MM.1S (cell line): ENCODE measurements at regions not wholly inside any gene's neighbourhood (a gene's known extent, or its start where the extent isn't known, plus 50 kb on each side); places are given as distances from the start of the nearest gene placed in this dataset.

ENCODE experiments used
- DNase-seq: peaks from one replicate; pipeline ENCODE4 v3.0.0-alpha.2; 2015
- H2AFZ ChIP-seq: fragments of 300-600 bp; sonication (generic); 2 replicates; pipeline ENCODE4 v1.6.0; 2016; ENCODE audit warnings: antibody characterized with exemption, low read length
- H3F3A ChIP-seq: fragments of 300-600 bp; sonication (generic); 2 replicates; pipeline ENCODE4 v1.6.1; 2016; ENCODE audit warnings: mild to moderate bottlenecking, antibody characterized with exemption, low read length, moderate library complexity, mixed read lengths; ENCODE audit not compliant: insufficient read depth
- H3K27ac ChIP-seq: fragments of 300-600 bp; sonication (generic); 2 replicates; pipeline ENCODE4 v1.5.1; 2016; ENCODE audit warnings: mild to moderate bottlenecking, low read length
- H3K27me3 ChIP-seq: fragments of 300-600 bp; sonication (generic); replicated peaks from 2 replicates; pipeline ENCODE4 v1.6.0; 2016; ENCODE audit warnings: low read length; ENCODE audit not compliant: insufficient read depth
- H3K36me3 ChIP-seq: fragments of 300-600 bp; sonication (generic); replicated peaks from 2 replicates; pipeline ENCODE4 v1.6.1; 2016; ENCODE audit warnings: mild to moderate bottlenecking, low read length, mixed read lengths; ENCODE audit not compliant: insufficient read depth
- H3K4me1 ChIP-seq: fragments of 300-600 bp; sonication (generic); 2 replicates; pipeline ENCODE4 v1.6.1; 2016; ENCODE audit warnings: low read length, mixed read lengths
- H3K4me2 ChIP-seq: fragments of 300-600 bp; sonication (generic); 2 replicates; pipeline ENCODE4 v1.6.0; 2016; ENCODE audit warnings: low read depth, low read length
- H3K4me3 ChIP-seq: fragments of 300-600 bp; sonication (generic); 2 replicates; pipeline ENCODE4 v1.5.1; 2016; ENCODE audit warnings: low read length, mixed read lengths
- H3K79me2 ChIP-seq: fragments of 300-600 bp; sonication (generic); 2 replicates; pipeline ENCODE4 v1.6.1; 2016; ENCODE audit warnings: mixed run types, low read length, mixed read lengths
- H3K9ac ChIP-seq: fragments of 300-600 bp; sonication (generic); 2 replicates; pipeline ENCODE4 v1.6.1; 2016; ENCODE audit warnings: low read length, mixed read lengths
- H3K9me2 ChIP-seq: fragments of 300-600 bp; sonication (generic); replicated peaks from 2 replicates; pipeline ENCODE4 v1.6.1; 2016; ENCODE audit warnings: mild to moderate bottlenecking, low read length, mixed read lengths; ENCODE audit not compliant: insufficient read depth
- H3K9me3 ChIP-seq: fragments of 300-600 bp; sonication (generic); replicated peaks from 2 replicates; pipeline ENCODE4 v1.6.1; 2016; ENCODE audit warnings: mild to moderate bottlenecking, low read length, mixed read lengths; ENCODE audit not compliant: insufficient read depth
- H4K20me1 ChIP-seq: fragments of 300-600 bp; sonication (generic); 2 replicates; pipeline ENCODE4 v1.6.1; 2016; ENCODE audit warnings: mild to moderate bottlenecking, low read length, moderate library complexity, mixed read lengths; ENCODE audit not compliant: insufficient read depth
- EZH2 ChIP-seq: fragments of 300-600 bp; sonication (generic); optimal IDR thresholded peaks from 2 replicates; pipeline ENCODE3; 2017; ENCODE audit warnings: low read depth, mild to moderate bottlenecking, antibody characterized with exemption, low read length, mixed read lengths
- EZH2phosphoT487 ChIP-seq: fragments of 300-600 bp; sonication (generic); IDR thresholded peaks from 2 replicates; pipeline ENCODE4 v1.6.1; 2018; ENCODE audit warnings: antibody characterized with exemption, low read length
- TF ChIP-seq, protein P1 (sequence below): fragments of 300-600 bp; sonication (generic); IDR thresholded peaks from 2 replicates; pipeline ENCODE4 v1.5.1; 2016; ENCODE audit warnings: antibody characterized with exemption, low read length, mixed read lengths

DNA sequence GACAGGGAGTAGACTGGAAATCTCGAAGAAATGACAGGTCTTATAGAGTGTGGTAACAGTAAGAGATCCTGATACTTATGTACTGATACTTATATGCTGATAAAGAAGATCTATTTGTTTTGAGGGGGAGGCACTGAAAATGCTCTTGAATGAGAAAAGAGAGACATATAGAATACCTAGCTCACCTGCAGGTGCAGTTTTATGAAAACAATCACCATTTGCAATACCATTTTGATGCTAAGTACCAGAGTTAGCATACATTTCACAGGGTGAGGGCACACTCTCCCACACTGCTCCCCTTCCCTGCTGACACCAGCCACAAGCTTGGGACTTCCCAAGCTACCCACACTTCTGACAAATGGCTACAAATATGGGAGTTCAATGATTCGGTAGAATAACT is 1490.1 kb upstream of the IGFBP7 start:
- H3K4me1 ChIP-seq = no peaks in the 10 kb centered on the region
- no peaks in the 10 kb centered on the region for H3K27me3 ChIP-seq
- no peak for DNase-seq
- H3F3A ChIP-seq = no peaks in the 10 kb centered on the region
- H3K36me3 ChIP-seq = no peaks in the 10 kb centered on the region
- H2AFZ ChIP-seq = no peak overlapping the region
- TF ChIP-seq, protein P1, sequence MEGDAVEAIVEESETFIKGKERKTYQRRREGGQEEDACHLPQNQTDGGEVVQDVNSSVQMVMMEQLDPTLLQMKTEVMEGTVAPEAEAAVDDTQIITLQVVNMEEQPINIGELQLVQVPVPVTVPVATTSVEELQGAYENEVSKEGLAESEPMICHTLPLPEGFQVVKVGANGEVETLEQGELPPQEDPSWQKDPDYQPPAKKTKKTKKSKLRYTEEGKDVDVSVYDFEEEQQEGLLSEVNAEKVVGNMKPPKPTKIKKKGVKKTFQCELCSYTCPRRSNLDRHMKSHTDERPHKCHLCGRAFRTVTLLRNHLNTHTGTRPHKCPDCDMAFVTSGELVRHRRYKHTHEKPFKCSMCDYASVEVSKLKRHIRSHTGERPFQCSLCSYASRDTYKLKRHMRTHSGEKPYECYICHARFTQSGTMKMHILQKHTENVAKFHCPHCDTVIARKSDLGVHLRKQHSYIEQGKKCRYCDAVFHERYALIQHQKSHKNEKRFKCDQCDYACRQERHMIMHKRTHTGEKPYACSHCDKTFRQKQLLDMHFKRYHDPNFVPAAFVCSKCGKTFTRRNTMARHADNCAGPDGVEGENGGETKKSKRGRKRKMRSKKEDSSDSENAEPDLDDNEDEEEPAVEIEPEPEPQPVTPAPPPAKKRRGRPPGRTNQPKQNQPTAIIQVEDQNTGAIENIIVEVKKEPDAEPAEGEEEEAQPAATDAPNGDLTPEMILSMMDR = no peak
- TF ChIP-seq EZH2 = no peak
- no peak for TF ChIP-seq EZH2phosphoT487
- no peaks in the 10 kb centered on the region for H3K9me2 ChIP-seq
- no peaks in the 10 kb centered on the region for H3K9me3 ChIP-seq
- H3K4me2 ChIP-seq = no peak overlapping the region
- no peaks in the 10 kb centered on the region for H3K79me2 ChIP-seq
- H4K20me1 ChIP-seq = no peaks in the 10 kb centered on the region
- no peak overlapping the region for H3K9ac ChIP-seq
- no peak overlapping the region for H3K4me3 ChIP-seq
- no peak overlapping the region for H3K27ac ChIP-seq

DNA sequence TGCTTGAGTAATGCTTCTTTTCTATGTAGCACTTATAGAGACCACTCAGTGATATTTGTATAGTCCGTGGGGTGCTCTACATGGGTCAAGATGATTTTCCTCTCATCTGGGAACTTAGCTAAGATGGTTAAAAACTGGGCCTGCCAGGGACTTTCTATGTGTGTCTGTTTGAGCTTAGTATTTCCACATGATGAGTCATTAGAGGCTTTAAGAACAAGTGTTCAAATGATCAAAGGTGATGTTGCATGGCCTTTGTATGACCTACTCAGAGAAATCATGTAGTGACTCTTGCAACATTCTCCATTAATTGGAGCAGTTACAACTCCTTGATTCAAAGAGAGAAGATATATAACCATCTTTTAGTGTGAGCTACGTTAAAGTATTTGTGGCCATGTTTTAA is 1480.5 kb upstream of the IGFBP7 start:
- TF ChIP-seq EZH2 (no peak), EZH2phosphoT487 (no peak)
- TF ChIP-seq, protein P1 = no peak
- Histone ChIP-seq H2AFZ (no peak overlapping the region), H3K4me3 (no peak overlapping the region), H3K9ac (no peak overlapping the region), H3K4me1 (no peaks in the 10 kb centered on the region), H3K36me3 (no peaks in the 10 kb centered on the region), H3K27ac (no peak overlapping the region), H4K20me1 (no peaks in the 10 kb centered on the region), H3K4me2 (no peak overlapping the region), H3K9me3 (no peaks in the 10 kb centered on the region), H3K9me2 (no peaks in the 10 kb centered on the region), H3F3A (no peaks in the 10 kb centered on the region), H3K27me3 (no peaks in the 10 kb centered on the region), H3K79me2 (no peaks in the 10 kb centered on the region)
- no peak for DNase-seq

DNA sequence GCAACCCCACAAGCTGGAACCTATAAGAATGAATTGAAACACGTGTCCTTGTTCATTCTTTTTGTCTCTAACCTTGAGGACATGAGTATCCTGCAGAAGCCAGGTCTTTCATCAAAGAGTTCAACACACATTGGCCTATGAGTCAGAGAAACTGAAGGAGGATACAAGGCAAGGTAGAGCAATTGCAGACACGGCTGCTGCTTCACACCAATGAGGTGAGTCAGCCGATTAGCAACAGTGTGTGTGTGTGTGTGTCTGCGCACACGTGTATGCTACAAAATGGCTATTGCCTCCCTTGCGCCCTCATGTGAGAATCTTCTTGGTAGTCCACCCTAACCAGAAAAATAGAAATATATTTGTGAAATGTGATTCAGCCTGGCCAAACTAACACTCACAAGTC is 1477.7 kb upstream of the IGFBP7 start:
- H3F3A ChIP-seq = no peaks in the 10 kb centered on the region
- no peak overlapping the region for H3K27ac ChIP-seq
- H3K36me3 ChIP-seq = no peaks in the 10 kb centered on the region
- H3K9me2 ChIP-seq = no peaks in the 10 kb centered on the region
- DNase-seq = no peak
- no peak overlapping the region for H3K9ac ChIP-seq
- no peaks in the 10 kb centered on the region for H3K79me2 ChIP-seq
- H3K4me3 ChIP-seq = no peak overlapping the region
- TF ChIP-seq EZH2 = no peak
- TF ChIP-seq, protein P1 = no peak
- no peak for TF ChIP-seq EZH2phosphoT487
- no peaks in the 10 kb centered on the region for H3K9me3 ChIP-seq
- no peaks in the 10 kb centered on the region for H3K4me1 ChIP-seq
- no peak overlapping the region for H2AFZ ChIP-seq
- H3K27me3 ChIP-seq = no peaks in the 10 kb centered on the region
- H3K4me2 ChIP-seq = no peak overlapping the region
- no peaks in the 10 kb centered on the region for H4K20me1 ChIP-seq
